IPS-20b (cell line): ENCODE measurements at regions not wholly inside any gene's neighbourhood (a gene's known extent, or its start where the extent isn't known, plus 50 kb on each side); places are given as distances from the start of the nearest gene placed in this dataset.

Source experiments
- H3K27ac ChIP-seq: one replicate; pipeline ENCODE4 v1.5.1; 2013; ENCODE audit warnings: low read length
- H3K27me3 ChIP-seq: 2 replicates; pipeline ENCODE4 v1.6.1; 2013; ENCODE audit warnings: mild to moderate bottlenecking, low read length, inconsistent platforms; ENCODE audit not compliant: insufficient read depth
- H3K36me3 ChIP-seq: 2 replicates; pipeline ENCODE4 v1.6.1; 2013; ENCODE audit warnings: low read depth, mild to moderate bottlenecking, inconsistent platforms, low read length, moderate library complexity; ENCODE audit not compliant: insufficient read depth
- H3K4me1 ChIP-seq: 2 replicates; pipeline ENCODE4 v1.6.1; 2013; ENCODE audit warnings: mild to moderate bottlenecking, control low read depth, inconsistent platforms, low read length, moderate library complexity; ENCODE audit not compliant: insufficient read depth
- H3K4me3 ChIP-seq: 2 replicates; pipeline ENCODE4 v1.5.1; 2013; ENCODE audit warnings: mild to moderate bottlenecking, low read length, inconsistent platforms
- H3K9ac ChIP-seq: 2 replicates; pipeline ENCODE4 v1.6.1; 2013; ENCODE audit warnings: low read depth, mild to moderate bottlenecking, inconsistent platforms, low read length, moderate library complexity
- H3K9me3 ChIP-seq: 2 replicates; pipeline ENCODE4 v1.6.1; 2013; ENCODE audit warnings: mild to moderate bottlenecking, low read depth, low read length, inconsistent platforms; ENCODE audit not compliant: insufficient read depth

GRCh38 chr10:128863411-128863810, 603.6 kb upstream of the MGMT start:
- no peak overlapping the region for H3K9ac ChIP-seq
- no peaks in the 10 kb centered on the region for H3K27me3 ChIP-seq
- no peak overlapping the region for H3K27ac ChIP-seq
- no peaks in the 10 kb centered on the region for H3K9me3 ChIP-seq
- H3K4me1 ChIP-seq, result no peaks in the 10 kb centered on the region
- no peak overlapping the region for H3K4me3 ChIP-seq
- no peaks in the 10 kb centered on the region for H3K36me3 ChIP-seq

GRCh38 chr10:128863823-128864405, 603.1 kb upstream of the MGMT start:
- H3K9ac ChIP-seq, result no peak overlapping the region
- H3K4me1 ChIP-seq, result no peaks in the 10 kb centered on the region
- no peaks in the 10 kb centered on the region for H3K9me3 ChIP-seq
- no peaks in the 10 kb centered on the region for H3K27me3 ChIP-seq
- H3K4me3 ChIP-seq, result no peak overlapping the region
- H3K27ac ChIP-seq, result no peak overlapping the region
- H3K36me3 ChIP-seq, result no peaks in the 10 kb centered on the region

GRCh38 chr10:128864554-128865295, 602.3 kb upstream of the MGMT start:
- no peak overlapping the region for H3K27ac ChIP-seq
- H3K4me3 ChIP-seq, result no peak overlapping the region
- H3K9ac ChIP-seq, result no peak overlapping the region
- H3K4me1 ChIP-seq, result no peaks in the 10 kb centered on the region
- H3K36me3 ChIP-seq, result no peaks in the 10 kb centered on the region
- no peaks in the 10 kb centered on the region for H3K27me3 ChIP-seq
- H3K9me3 ChIP-seq, result no peaks in the 10 kb centered on the region

- Histone ChIP-seq H3K27me3 (no peaks in the 10 kb centered on the region), H3K9me3 (no peaks in the 10 kb centered on the region), H3K27ac (no peak overlapping the region), H3K4me1 (no peaks in the 10 kb centered on the region), H3K4me3 (no peak overlapping the region), H3K9ac (no peak overlapping the region), H3K36me3 (no peaks in the 10 kb centered on the region)
Measured at GRCh38 chr10:128865436-128866195, 601.4 kb upstream of the MGMT start.

- Histone ChIP-seq H3K9me3 (no peaks in the 10 kb centered on the region), H3K4me1 (no peaks in the 10 kb centered on the region), H3K9ac (no peak overlapping the region), H3K27me3 (no peaks in the 10 kb centered on the region), H3K4me3 (no peak overlapping the region), H3K27ac (no peak overlapping the region), H3K36me3 (no peaks in the 10 kb centered on the region)
Measured at GRCh38 chr10:128866551-128866950, 600.5 kb upstream of the MGMT start.

GRCh38 chr10:128867210-128867609, 599.8 kb upstream of the MGMT start:
- H3K9me3 ChIP-seq, result no peaks in the 10 kb centered on the region
- H3K27me3 ChIP-seq, result no peaks in the 10 kb centered on the region
- no peak overlapping the region for H3K4me3 ChIP-seq
- no peak overlapping the region for H3K9ac ChIP-seq
- no peaks in the 10 kb centered on the region for H3K4me1 ChIP-seq
- H3K27ac ChIP-seq, result no peak overlapping the region
- H3K36me3 ChIP-seq, result no peaks in the 10 kb centered on the region

- no peaks in the 10 kb centered on the region for H3K27me3 ChIP-seq
- H3K9ac ChIP-seq, result no peak overlapping the region
- H3K27ac ChIP-seq, result no peak overlapping the region
- H3K9me3 ChIP-seq, result no peaks in the 10 kb centered on the region
- H3K4me1 ChIP-seq, result no peaks in the 10 kb centered on the region
- no peak overlapping the region for H3K4me3 ChIP-seq
- no peaks in the 10 kb centered on the region for H3K36me3 ChIP-seq
Measured at GRCh38 chr10:128867819-128868218, 599.2 kb upstream of the MGMT start.

- no peaks in the 10 kb centered on the region for H3K27me3 ChIP-seq
- H3K4me3 ChIP-seq, result no peak overlapping the region
- H3K36me3 ChIP-seq, result no peaks in the 10 kb centered on the region
- H3K27ac ChIP-seq, result no peak overlapping the region
- no peaks in the 10 kb centered on the region for H3K4me1 ChIP-seq
- no peaks in the 10 kb centered on the region for H3K9me3 ChIP-seq
- H3K9ac ChIP-seq, result no peak overlapping the region
Measured at GRCh38 chr10:128868481-128868880, 598.6 kb upstream of the MGMT start.

- H3K9ac ChIP-seq, result no peak overlapping the region
- H3K4me3 ChIP-seq, result no peak overlapping the region
- H3K36me3 ChIP-seq, result no peaks in the 10 kb centered on the region
- H3K4me1 ChIP-seq, result no peaks in the 10 kb centered on the region
- no peaks in the 10 kb centered on the region for H3K27me3 ChIP-seq
- H3K9me3 ChIP-seq, result no peaks in the 10 kb centered on the region
- H3K27ac ChIP-seq, result no peak overlapping the region
Measured at GRCh38 chr10:128869101-128869749, 597.8 kb upstream of the MGMT start.

- Histone ChIP-seq H3K27ac (no peak overlapping the region), H3K4me3 (no peak overlapping the region), H3K4me1 (no peaks in the 10 kb centered on the region), H3K27me3 (no peaks in the 10 kb centered on the region), H3K9ac (no peak overlapping the region), H3K9me3 (no peaks in the 10 kb centered on the region), H3K36me3 (no peaks in the 10 kb centered on the region)
Measured at GRCh38 chr10:128870830-128871597, 596.0 kb upstream of the MGMT start.

- Histone ChIP-seq H3K9me3 (no peaks in the 10 kb centered on the region), H3K27me3 (no peaks in the 10 kb centered on the region), H3K4me3 (no peak overlapping the region), H3K36me3 (no peaks in the 10 kb centered on the region), H3K27ac (no peak overlapping the region), H3K4me1 (no peaks in the 10 kb centered on the region), H3K9ac (no peak overlapping the region)
Measured at GRCh38 chr10:128871671-128872231, 595.3 kb upstream of the MGMT start.
